ENCODE measurements at regions not wholly inside any gene's neighbourhood (a gene's known extent, or its start where the extent isn't known, plus 50 kb on each side); places are given as distances from the start of the nearest gene placed in this dataset.

DNA sequence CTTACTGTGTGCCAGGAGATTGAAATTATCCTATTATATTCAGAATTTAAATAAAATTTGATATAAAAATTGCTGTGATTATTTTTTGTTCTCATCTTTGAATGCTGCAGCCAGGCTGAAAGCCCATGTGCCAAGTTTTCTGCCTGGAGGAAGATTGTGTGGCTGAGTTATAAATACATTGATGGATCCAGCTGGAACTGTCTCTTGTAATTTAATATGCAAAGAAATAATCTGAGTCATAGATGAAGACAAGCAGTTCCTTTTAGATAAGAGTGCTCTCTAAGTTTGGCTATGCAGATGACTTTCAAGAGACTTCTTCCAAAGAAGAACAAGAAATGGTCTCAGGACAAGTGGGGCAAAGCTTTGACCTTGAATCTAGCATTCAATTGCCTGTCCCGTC lies 871.0 kb downstream of the CDH11 start:
- no peak for TF ChIP-seq EZH2 (IDR thresholded peaks at IDR 0.05; ENCODE audit: low read length)
- TF ChIP-seq, protein P1, sequence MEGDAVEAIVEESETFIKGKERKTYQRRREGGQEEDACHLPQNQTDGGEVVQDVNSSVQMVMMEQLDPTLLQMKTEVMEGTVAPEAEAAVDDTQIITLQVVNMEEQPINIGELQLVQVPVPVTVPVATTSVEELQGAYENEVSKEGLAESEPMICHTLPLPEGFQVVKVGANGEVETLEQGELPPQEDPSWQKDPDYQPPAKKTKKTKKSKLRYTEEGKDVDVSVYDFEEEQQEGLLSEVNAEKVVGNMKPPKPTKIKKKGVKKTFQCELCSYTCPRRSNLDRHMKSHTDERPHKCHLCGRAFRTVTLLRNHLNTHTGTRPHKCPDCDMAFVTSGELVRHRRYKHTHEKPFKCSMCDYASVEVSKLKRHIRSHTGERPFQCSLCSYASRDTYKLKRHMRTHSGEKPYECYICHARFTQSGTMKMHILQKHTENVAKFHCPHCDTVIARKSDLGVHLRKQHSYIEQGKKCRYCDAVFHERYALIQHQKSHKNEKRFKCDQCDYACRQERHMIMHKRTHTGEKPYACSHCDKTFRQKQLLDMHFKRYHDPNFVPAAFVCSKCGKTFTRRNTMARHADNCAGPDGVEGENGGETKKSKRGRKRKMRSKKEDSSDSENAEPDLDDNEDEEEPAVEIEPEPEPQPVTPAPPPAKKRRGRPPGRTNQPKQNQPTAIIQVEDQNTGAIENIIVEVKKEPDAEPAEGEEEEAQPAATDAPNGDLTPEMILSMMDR (optimal IDR thresholded peaks at IDR 0.05 in 1 of 3, IDR thresholded peaks at IDR 0.05 in 1 of 3, conservative IDR thresholded peaks at IDR 0.05 in 1 of 3; ENCODE audit: extremely low read depth in 1 of 3, insufficient read depth in 2 of 3, low read length in 3 of 3) = no peak
- no peaks in the 10 kb centered on the region for H3K4me1 ChIP-seq (ENCODE audit: control insufficient read depth, extremely low read depth, insufficient read depth, low read length)
- no peaks in the 10 kb centered on the region for H3K36me3 ChIP-seq (ENCODE audit: control insufficient read depth in 2 of 2, extremely low read depth in 1 of 2, insufficient read depth in 2 of 2, low read length in 2 of 2)
- FAIRE-seq (no peak), DNase-seq (ENCODE audit: low read depth, low spot score) (no peak)
- no peak overlapping the region for H3K27ac ChIP-seq (ENCODE audit: control insufficient read depth, insufficient read depth, low read length)
- dilution Hi-C loops (cut with MboI; ENCODE audit: extremely low pct_ligation_motif_present, low sequenced_read_pairs) = no loop called here
- no peaks in the 10 kb centered on the region for H3K79me2 ChIP-seq (ENCODE audit: control insufficient read depth, insufficient read depth, low read length)
- H2AFZ ChIP-seq (ENCODE audit: control insufficient read depth, low read length) = no peak overlapping the region
- no peak overlapping the region for H3K4me2 ChIP-seq (ENCODE audit: control insufficient read depth, extremely low read depth, insufficient read depth, low read depth, low read length)
- no peak overlapping the region for H3K4me3 ChIP-seq (ENCODE audit: control insufficient read depth in 2 of 3, extremely low read depth in 1 of 3, insufficient read depth in 2 of 3, low read depth in 1 of 3, low read length in 3 of 3)
- no peak overlapping the region for H3K9ac ChIP-seq (ENCODE audit: control insufficient read depth, extremely low read depth, insufficient read depth, low read length)
- no peaks in the 10 kb centered on the region for H4K20me1 ChIP-seq (ENCODE audit: control insufficient read depth, extremely low read depth, insufficient read depth, low read length)
- H3K9me3 ChIP-seq (ENCODE audit: control insufficient read depth, low read depth, low read length) = no peaks in the 10 kb centered on the region
- no peaks in the 10 kb centered on the region for H3K9me1 ChIP-seq (ENCODE audit: control insufficient read depth, extremely low read depth, insufficient read depth, low read length)
- H3K27me3 ChIP-seq (ENCODE audit: control insufficient read depth, extremely low read depth, insufficient read depth, low read length) = no peaks in the 10 kb centered on the region

DNA sequence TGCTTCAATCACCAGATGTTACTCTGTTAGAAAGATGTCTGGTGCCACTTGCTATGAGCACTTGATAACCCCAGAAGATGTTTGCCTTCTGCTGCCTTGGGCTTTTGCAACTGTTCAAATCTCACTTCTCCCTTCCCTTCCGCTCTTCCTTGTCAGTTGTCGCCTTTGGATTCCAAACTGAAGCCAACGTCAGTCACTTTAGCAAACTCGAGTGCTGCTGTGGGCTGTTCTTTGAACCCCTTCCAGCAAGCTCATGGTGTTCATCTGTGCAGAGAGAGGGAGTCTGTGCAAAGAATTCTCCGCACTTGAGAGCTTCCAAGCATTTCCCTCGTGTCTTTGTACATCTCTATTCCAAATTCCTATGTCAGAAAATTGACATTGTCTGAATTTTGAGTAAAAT lies 879.4 kb downstream of the CDH11 start:
- H3K36me3 ChIP-seq (ENCODE audit: control insufficient read depth in 2 of 2, extremely low read depth in 1 of 2, insufficient read depth in 2 of 2, low read length in 2 of 2) = no peaks in the 10 kb centered on the region
- no peak overlapping the region for H3K9ac ChIP-seq (ENCODE audit: control insufficient read depth, extremely low read depth, insufficient read depth, low read length)
- H2AFZ ChIP-seq (ENCODE audit: control insufficient read depth, low read length) = no peak overlapping the region
- no peak for FAIRE-seq
- no peaks in the 10 kb centered on the region for H3K4me1 ChIP-seq (ENCODE audit: control insufficient read depth, extremely low read depth, insufficient read depth, low read length)
- H3K4me3 ChIP-seq (ENCODE audit: control insufficient read depth in 2 of 3, extremely low read depth in 1 of 3, insufficient read depth in 2 of 3, low read depth in 1 of 3, low read length in 3 of 3) = no peak overlapping the region
- H3K27me3 ChIP-seq (ENCODE audit: control insufficient read depth, extremely low read depth, insufficient read depth, low read length) = no peaks in the 10 kb centered on the region
- dilution Hi-C loops (cut with MboI; ENCODE audit: extremely low pct_ligation_motif_present, low sequenced_read_pairs) = no loop called here
- H3K9me3 ChIP-seq (ENCODE audit: control insufficient read depth, low read depth, low read length) = no peaks in the 10 kb centered on the region
- no peaks in the 10 kb centered on the region for H4K20me1 ChIP-seq (ENCODE audit: control insufficient read depth, extremely low read depth, insufficient read depth, low read length)
- no peak for DNase-seq (ENCODE audit: low read depth, low spot score)
- no peak overlapping the region for H3K4me2 ChIP-seq (ENCODE audit: control insufficient read depth, extremely low read depth, insufficient read depth, low read depth, low read length)
- TF ChIP-seq, protein P1 (optimal IDR thresholded peaks at IDR 0.05 in 1 of 3, IDR thresholded peaks at IDR 0.05 in 1 of 3, conservative IDR thresholded peaks at IDR 0.05 in 1 of 3; ENCODE audit: extremely low read depth in 1 of 3, insufficient read depth in 2 of 3, low read length in 3 of 3) = no peak
- no peak for TF ChIP-seq EZH2 (IDR thresholded peaks at IDR 0.05; ENCODE audit: low read length)
- no peaks in the 10 kb centered on the region for H3K79me2 ChIP-seq (ENCODE audit: control insufficient read depth, insufficient read depth, low read length)
- H3K27ac ChIP-seq (ENCODE audit: control insufficient read depth, insufficient read depth, low read length) = no peak overlapping the region
- H3K9me1 ChIP-seq (ENCODE audit: control insufficient read depth, extremely low read depth, insufficient read depth, low read length) = no peaks in the 10 kb centered on the region

Data from keratinocyte (primary cell).